CD1c-positive myeloid dendritic cell (primary cell): ENCODE measurements at regions not wholly inside any gene's neighbourhood (a gene's known extent, or its start where the extent isn't known, plus 50 kb on each side); places are given as distances from the start of the nearest gene placed in this dataset.
"Not testable (repeated sequence)": the region's sequence is repeated elsewhere in the genome, so short reads cannot be mapped to it uniquely, and the experiment has no call there.

Experiments
- DNase-seq: peaks from one replicate; pipeline ENCODE4 v3.0.0-alpha.2; 2016; ENCODE audit errors: extremely low spot score

DNA sequence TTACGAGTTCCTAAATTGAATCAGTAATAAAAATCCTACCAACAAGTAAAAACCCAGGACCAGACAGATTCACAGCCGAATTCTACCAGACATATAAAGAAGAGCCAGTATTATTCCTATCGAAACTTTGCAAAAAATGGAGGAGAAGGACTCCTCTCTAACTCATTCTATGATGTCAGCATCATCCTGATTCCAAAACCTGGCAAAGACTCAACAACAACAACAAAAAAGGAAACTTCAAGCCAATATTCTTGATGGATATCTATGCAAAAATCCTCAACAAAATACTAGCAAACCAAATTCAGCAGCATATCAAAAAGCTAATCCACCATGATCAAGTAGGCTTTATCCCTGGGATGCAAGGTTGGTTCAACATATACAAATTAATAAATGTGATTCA is 84.6 kb upstream of the ADRB2 start:
- not testable (repeated sequence) for DNase-seq

DNA sequence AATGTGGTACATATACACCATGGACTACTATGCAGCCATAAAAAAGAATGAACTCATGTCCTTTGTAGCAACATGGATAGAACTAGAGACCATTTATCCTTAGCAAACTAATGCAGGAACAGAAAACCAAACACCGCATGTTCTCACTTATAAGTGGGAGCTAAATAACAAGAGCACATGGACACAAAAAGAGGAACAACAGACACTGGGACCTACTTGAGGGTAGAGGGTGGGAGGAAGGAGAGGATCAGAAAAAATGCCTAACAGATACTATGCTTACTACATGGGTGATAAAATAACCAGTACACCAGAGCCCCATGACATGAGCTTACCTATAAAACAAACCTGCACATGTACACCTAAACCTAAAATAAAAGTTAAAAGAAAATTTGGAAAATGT is 82.0 kb upstream of the ADRB2 start:
- peak; percentile 55 for DNase-seq

DNA sequence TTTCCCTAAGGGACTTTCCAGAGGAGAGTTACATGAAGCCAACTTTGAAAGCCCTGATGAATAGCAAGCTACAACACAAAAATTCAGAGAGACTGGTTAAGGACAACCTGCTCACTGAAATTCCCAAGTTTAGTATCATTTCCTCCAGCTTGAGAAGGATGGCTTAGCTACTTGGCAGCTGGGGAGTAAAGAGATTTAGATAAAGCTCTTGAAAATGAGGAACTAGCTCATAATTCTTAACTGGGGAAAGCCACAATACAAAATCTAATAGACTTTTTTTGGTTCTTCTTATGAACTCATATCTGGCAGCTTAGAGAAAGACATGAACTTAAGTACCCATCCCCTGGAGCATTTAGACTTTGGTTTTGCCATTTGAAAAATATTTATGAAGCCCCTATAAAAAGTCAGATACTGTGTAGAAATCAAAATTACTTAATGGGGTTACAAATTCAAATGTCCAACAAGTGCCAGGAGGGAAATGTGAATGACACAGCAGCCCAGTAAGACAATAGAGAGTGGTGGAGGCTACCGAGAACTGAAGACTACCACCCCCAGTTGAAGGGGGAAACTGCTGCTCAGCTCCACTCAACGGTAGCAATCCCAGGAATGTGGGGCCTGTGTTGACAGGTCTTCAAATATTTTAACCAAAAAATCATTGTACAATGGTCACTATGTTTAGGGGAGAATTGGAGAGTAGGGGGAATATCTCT is 79.4 kb upstream of the ADRB2 start:
- DNase-seq = peak; percentile 64

DNA sequence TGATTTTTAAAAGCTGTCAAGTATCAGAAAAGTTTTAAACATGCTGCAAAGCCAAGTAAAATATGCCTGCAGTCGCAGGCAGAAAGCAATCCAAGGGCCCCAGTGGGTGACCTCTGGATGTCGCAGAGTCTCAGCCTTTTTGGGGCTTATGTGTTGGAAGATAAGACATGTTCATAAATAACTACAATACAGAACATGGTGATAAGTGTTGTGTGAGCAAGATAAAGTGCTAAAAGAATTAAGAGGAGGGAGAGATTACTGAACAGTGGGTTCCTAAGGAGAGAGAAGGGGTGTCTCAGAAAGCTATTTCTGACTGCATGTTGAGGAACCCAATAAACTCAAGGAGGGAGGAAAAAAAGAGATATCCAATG is 78.9 kb upstream of the ADRB2 start:
- DNase-seq = no peak

DNA sequence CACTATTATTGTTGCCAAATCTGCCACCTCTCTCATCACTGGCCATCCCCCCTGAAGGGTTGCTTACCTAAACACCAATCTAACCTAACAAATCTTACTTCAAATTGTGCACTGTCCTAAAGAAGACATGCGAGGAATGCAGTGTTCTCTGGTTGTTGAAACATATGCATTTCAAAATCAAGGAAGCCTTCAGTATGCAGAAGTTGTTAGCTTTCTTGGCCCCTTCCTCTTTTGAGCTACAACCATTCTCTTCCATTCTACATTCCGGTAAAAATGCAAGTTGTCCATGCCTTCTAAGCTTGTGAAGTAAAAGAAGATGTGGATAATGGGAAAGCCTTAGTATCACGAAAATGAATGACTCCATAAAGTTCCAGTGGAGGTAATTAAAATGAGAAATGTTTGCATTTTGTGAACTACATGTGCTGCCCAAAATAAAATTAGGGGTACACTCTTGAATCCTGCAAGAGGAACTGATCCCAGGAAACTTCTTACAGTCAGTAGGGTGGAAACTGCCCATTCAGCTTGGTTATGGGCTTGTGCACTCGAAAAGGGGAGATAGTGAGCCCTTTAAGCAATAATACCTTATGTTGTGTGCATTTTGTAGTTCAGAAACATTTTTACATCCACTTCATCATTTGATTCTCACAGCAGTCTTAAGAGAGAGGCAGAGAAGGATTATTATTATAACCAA is 77.6 kb upstream of the ADRB2 start:
- DNase-seq = peak; percentile 73

DNA sequence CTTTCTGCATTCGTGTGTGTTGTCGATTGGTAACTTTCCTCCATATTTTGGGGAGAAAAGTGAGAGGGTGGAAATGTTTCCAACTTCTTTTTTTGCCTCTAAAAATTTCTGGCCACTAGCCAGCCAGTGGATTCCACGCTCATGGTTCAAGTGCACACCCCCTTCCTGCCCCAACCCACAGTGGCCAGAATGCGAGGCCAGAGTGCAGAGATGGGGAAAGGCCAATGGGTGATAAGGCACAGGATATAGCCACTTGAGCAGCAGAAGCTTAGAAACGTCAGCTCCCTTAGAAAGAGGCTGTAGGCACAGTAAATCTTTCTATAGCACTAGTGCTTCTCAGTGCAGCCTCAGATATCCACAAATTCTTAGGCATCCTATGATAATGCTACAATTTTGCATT is 75.8 kb upstream of the ADRB2 start:
- DNase-seq = no peak

DNA sequence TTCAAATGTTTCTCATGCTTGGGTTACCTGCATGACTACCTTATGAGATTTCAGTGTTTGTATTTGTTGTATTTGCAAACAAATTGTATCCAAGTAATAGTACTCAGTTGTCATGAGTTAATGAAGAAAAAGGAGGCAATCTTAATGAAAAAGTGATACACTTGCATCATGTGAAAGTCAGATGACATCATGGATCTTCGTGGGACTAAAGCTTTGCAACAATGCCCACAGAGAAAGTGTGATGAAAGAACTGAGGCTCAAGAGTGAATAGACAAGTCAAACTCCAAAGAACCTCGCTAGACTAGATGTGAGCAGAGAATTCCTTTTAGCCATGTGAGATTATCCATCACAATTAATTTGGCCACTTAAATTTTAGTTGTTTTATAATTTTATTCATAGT is 75.4 kb upstream of the ADRB2 start:
- DNase-seq = peak; percentile 44

DNA sequence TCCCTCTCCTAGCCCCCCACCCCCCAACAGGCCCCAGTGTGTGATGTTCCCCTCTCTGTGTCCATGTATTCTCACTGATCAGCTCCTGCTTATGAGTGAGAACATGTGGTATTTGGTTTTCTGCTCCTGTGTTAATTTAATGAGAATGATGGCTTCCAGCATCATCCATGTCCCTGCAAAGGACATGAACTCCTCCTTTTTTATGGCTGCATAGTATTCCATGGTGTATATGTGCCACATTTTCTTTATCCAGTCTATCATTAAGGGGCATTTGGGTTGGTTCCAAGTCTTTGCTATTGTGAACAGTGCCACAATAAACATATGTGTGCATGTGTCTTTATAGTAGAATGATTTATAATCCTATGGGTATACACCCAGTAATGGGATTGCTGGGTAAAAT is 74.0 kb upstream of the ADRB2 start:
- DNase-seq = not testable (repeated sequence)

DNA sequence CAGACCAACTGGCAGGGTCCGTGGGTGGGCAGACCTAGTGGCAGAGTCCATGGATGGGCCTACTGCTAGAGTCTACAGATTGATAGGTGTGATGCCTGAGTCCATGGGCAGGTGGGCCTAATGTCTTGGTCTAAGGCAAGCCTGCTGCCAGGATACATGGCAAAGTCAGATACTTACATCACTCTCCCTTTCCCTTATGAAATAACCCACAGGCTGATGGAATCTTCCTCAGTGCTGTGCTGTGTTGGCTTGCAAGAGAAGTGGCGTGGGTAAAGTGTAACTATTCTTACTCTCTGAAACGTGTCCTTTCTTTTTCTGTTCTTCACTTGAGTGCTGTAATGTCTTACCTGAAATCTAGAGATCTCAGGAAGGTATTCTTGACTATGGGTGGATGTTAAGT is 67.3 kb upstream of the ADRB2 start:
- no peak for DNase-seq

DNA sequence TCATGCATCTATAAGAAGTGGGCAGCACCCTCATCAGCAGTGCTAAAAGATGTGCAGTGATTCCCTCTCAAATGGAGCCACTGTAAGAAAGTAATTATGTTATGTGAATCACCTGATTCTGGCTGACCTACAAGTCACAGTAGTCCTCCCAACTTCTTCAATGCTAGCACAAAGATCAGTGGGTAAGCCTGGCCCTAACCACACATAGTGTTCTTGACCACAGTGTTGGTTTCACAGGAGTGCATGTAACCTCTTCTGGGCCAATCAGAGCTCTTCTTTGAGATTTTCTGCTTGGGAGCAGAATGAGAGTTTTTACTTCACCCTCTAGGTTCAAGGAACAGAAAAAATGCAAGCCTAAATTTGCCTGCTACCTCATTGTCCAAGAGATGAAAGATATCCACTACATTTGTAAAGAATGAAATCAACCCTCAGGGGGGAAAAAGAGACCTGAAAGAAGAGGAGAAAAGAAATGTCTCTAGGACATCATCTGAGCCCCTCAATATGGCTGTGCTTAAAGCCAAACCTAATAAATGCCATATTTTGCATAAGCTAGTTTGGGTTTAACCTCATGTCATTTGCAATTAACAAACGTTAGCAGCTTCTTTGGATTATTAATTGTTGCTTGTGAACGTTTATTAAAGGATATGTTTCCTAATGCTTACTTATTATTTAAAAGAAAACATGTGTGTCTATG is 65.3 kb upstream of the ADRB2 start:
- DNase-seq = no peak

DNA sequence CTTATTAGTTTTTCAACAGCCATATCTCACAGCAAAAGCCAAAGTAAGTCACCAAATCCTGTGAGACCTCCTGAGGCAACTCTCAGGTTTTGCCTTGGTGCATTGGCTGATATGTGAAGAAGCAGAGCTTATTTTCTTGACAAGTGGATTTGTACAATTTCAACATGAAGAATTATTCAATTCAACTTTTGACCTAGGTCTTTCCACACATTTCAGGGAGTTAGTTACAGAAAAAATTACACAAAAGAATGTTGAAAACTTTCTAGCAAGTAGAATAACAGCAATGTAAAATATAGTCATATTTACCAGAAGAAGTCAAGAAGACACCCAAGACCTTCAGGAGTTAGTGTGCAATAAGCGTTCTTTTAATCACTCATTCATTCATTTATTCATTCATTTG is 62.4 kb upstream of the ADRB2 start:
- DNase-seq = no peak

DNA sequence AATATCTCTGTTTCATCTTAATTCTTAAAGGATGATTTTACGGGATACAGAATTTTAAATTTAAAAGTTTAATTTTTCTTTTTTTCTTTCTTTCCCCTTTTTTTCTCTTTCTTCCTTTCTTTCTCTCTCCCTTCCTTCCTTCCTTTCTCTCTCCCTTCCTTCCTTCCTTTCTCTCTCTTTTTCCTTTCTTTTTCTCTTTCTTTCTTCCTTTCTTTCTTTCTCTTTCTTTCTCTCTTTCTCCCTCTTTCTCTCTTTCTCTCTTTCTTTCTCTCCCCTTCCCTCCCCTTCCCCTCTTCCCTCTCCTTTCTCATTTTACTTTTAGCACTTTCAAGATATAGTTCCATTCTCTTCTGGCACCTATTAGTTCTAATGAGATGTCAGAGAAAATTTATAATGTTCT is 61.4 kb upstream of the ADRB2 start:
- no peak for DNase-seq

DNA sequence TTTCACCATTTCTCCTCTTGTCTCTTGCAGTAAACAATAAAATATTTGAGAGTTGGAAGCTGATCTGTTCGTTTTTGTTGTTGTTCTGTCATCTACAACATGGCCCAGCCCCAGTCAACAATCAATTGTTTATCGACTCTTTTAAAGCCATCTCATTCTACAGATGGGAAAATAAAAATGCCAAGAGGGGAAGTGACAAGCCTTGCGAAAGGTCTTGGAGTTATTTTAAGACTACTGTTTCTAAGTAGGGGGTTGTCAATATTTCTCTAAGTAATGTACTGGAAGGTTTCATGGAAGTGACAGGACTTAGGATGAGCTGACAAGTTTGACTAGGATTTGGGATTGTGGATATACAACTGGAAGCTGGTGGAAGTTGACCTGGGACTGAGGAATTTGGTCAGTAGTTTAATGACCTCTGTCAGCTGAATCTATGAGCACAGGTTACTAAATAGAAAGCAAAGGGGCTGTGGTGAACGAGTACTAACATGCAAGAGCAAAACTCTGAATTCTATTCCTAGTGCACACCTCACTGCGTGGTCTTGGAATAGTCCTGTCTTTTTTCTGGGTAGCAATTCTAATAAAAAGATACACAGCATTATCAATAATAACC is 57.5 kb upstream of the ADRB2 start:
- DNase-seq = peak; percentile 39

DNA sequence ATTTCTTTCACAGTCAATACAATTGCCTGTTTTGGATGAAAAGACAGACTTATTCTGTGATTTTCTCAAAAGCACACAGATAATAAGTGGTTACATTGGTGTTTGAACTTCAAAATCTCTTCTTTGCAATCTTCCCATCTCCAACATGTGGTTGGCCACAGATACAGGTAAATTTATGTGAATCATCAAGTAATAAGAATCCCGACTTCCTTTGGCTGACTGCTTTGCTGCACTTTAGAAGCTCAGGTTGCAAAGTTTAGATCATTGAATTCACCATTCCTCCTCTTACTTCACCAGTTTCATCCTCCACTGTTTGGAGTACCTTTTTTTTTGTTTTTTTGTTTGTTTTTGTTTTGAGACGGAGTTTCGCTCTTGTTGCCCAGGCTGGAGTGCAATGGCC is 56.5 kb upstream of the ADRB2 start:
- DNase-seq = no peak

DNA sequence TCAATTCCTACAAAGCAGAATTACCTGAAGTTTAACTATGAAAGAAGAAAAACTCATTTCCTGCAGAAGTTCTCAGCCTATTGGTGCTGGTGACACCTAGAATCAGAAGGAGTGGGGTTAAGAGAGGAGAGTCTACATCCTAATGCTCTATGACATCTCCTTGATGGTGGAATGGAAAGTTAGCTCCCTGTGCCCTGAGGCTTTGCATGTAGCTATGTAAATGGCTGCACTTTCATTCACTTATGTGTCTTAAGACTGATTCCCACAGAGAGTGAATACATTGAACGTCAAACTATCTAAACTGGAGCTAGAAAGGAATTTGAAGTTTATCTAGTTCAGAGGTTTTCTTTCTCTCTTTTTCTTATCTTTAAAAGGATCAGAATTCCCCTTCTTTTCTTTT is 52.1 kb upstream of the ADRB2 start:
- DNase-seq = no peak

DNA sequence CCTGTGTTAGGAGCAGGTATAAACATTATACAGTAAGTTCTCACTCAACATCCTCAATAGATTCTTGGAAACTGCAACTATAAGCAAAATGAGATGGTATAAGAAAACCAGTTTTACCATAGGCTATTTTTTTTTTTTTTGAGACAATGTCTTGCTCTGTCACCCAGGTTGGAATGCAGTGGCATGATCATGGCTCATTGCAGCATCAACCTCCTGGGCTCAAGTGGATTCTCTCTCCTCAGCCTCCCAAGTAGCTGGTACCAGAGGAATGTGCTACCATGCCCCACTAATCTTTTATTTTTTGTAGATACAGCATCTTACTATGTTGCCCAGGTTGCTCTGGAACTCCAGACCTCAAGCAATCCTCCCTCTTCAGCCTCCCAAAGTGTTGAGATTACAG is 50.1 kb upstream of the ADRB2 start:
- DNase-seq = no peak
